GM12892 (cell line): ENCODE measurements at regions not wholly inside any gene's neighbourhood (a gene's known extent, or its start where the extent isn't known, plus 50 kb on each side); places are given as distances from the start of the nearest gene placed in this dataset.

Experiments used
- POLR2A ChIP-seq: IDR thresholded peaks from 2 replicates; pipeline ENCODE4 v1.6.1; 2011; ENCODE audit warnings: low read depth, low read length, control low read depth
- POLR2AphosphoS5 ChIP-seq: IDR thresholded peaks from 2 replicates; pipeline ENCODE4 v1.6.1; 2011; ENCODE audit warnings: low read depth, low read length, control low read depth
- TAF1 ChIP-seq: IDR thresholded peaks from 2 replicates; pipeline ENCODE4 v1.6.1; 2011; ENCODE audit warnings: low read depth, mild to moderate bottlenecking, control low read depth, low read length, borderline replicate concordance

DNA sequence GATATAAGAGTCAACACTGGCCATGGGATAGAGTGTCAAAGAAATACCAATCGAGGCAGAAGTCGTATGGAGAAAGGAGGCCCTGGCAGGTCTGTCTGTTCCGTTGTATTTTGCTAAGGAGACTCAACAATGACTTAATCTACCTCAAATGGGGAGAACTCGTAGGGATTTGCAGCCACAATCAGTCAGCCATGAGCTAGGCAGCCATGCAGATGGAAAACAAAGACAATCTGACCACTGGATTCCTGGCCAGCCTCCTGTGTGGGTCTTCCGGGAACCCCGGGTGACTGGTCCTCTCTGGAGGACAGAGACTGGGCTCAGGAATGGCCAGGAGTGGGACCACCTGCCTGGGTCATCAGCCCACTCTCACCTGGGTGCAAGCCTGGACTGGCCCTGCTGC, 167.8 kb downstream of the ETS2 start:
- TF ChIP-seq POLR2AphosphoS5: no peak
- no peak for TF ChIP-seq POLR2A
- no peak for TF ChIP-seq TAF1
